ENCODE measurements at regions not wholly inside any gene's neighbourhood (a gene's known extent, or its start where the extent isn't known, plus 50 kb on each side); places are given as distances from the start of the nearest gene placed in this dataset.

GRCh38 chr2:145085612-145086011 lies 565.7 kb upstream of the ZEB2 start:
- FAIRE-seq, result no peak

DNA sequence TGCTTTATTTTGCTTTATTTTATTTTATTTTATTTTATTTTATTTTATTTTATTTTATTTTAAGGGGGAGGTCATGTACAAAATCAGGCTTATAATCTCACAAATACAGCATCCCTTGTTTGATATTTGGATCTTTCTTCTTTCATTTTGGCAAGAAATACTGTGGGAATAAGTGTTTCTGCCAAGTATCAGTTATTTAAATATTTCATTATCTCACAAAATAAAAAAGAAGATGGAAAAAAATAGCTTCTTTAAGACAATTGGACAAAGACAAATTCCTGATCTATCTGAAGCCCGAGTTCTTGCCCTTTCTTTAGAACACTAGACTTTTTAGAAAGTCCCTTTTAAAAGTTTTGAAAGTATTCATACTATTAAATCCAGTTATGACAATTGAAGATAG lies 560.5 kb upstream of the ZEB2 start:
- no peak for FAIRE-seq

DNA sequence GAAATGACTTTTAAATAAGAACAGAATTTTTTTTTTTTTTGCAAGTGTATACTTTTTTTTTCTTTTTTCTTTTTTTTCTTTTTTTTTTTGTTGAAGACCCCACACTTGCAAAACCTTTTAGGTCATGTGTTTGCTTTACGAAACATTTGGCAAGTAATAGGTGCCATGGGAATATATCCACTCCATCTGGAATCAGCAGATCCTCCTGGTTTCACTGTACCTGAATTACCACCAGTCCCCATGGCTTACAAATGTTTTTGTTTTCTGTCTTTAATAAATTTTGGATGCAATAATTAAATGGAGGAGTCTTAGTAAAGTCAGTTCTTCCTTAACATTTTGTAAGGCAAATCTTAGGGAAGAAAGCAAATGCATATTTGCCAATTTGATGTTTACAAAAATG lies 559.7 kb upstream of the ZEB2 start:
- no peak for FAIRE-seq

GRCh38 chr2:145078923-145079322 lies 559.0 kb upstream of the ZEB2 start:
- no peak for FAIRE-seq

DNA sequence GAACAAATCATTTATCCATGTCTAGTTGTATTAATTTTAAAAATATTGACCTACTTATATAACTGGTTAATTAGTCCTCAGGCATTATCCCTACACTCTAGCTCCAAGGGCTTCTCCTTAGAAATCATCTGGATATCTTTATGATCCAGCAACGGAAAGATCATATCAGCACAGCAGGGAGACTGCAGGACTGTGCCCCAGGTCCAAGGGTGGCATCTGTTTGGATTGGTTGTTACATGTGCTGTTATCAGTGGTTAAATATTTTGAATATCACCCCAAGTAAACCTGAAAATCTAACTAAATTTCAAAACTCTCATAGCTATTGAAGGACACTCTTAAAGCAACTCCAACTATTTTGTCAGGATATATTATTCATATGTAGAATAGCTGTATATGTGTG lies 556.2 kb upstream of the ZEB2 start:
- FAIRE-seq, result no peak

DNA sequence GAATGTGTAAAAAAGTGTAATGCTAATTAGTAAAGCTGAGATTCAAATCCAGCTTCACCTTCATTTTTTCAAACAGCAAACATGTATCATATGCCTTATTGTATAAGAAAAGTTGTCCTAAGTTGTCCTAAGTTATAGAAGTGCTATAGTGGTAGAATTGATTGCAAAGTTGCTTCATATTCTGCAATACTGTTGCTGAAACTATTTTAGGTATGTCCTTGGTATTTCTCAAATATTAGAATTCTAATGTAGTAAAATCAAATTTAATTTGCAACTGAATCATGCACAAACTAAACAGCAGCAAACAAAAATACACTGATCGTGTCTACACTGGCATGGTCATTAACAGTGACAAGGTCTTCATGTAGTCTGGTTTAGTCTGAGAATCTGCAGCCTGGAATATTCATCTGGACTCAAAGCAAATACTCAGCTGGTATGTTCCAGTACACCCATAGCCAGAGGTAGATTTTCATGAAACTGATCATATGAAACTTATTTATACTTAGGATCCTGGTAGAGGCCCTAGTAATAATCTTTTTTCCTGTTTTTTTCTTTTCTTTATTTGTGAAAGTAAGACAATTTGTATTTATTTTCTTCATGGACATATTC lies 555.6 kb upstream of the ZEB2 start:
- no peak for FAIRE-seq

DNA sequence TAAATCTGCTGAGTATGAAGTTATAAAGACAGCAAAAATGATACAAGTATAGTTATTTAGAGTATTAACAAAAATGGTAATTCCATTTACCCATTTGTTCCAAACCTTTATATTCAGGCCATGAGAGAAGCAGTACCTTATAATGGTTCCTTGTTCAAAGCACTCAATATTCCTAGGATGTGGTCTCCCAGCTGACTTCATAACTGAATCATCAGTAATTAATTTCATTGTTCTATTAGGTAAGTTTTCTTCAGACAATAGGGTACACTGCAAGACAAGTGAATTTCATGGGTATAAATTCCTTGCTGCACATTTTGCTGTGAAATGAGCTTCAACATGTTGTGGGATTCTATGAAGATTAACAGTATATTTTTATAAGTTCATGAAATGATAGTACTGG lies 550.8 kb upstream of the ZEB2 start:
- no peak for FAIRE-seq

GRCh38 chr2:145068509-145068908 lies 548.6 kb upstream of the ZEB2 start:
- FAIRE-seq, result no peak

DNA sequence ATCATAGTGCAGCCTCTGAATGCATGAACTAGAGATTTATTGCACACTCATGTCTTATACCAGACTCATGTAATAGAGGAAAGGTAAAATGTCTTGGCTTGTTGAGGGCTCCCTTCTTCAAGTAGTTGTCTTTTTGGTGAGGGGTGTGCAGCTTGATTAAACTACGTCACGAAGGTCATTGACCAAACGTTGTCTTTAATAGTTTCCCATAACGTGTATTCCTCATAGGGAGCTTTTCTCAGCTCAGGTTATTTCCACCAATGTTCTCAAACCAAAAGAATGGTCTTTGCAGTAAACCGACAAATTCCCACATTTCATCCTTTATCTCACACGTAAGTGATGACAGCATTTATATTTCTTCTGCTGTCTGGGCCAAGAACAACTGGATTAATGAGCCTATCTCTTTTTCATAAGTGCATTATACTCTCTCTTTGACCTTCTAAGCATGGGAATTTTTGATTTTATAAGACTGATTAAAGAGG lies 547.7 kb upstream of the ZEB2 start:
- FAIRE-seq, result no peak

DNA sequence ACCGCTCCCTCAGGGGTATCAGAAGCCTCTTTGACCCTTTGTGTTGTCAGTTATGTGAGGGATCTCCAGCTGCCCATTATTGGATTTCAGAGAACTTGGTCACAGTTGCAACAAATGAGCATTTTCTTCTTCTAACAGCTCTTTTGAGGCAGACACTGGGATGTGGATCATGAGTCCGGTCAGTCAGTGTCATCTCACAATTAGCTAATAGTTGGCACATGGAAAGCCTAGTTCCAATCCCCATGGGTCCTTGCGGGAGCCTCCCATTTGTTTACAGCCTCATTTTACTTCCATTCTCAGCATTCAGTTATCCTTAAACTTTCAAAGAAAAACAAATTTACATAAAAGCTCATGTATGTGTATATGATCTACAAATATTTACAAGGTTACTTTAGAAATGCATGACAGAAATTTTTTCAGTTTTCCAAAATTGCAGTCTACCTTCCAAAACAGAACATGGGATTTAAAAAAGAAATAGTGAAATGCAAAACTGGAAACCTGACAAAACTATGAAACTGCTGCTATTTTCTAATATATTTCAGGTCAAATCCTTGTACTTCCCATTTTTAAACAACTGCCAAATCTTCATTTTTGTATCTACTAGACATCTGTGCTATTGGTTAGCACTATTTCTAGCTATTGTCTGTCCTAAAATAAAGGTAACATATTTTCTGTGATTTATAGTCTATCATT lies 547.1 kb upstream of the ZEB2 start:
- no peak for FAIRE-seq

DNA sequence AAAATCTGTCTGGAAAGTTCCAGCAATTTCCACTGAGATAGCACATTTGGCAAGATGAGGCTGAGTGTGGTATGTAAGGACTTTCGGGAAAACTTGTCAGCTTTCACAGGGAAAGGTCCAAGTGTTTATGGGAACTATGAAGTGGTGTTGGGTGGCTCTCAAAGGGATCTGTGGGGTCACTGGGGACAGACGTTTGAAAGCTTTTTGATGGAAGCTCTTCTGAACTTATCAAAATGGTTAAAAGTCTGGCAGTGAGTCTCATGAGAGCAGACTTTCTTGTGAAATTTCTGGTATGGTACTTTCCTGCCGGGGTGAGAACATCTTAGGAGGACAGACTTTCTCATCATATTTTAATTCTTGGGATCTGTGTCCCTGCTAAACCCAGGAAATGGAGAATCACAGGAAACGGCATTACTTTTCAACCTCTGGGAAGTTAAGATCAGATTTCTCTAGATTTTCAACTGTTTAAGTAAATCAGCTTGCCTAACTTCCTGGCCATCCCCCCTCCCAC lies 546.3 kb upstream of the ZEB2 start:
- no peak for FAIRE-seq

- no peak for FAIRE-seq
Measured at GRCh38 chr2:145065342-145065741, 545.4 kb upstream of the ZEB2 start.

DNA sequence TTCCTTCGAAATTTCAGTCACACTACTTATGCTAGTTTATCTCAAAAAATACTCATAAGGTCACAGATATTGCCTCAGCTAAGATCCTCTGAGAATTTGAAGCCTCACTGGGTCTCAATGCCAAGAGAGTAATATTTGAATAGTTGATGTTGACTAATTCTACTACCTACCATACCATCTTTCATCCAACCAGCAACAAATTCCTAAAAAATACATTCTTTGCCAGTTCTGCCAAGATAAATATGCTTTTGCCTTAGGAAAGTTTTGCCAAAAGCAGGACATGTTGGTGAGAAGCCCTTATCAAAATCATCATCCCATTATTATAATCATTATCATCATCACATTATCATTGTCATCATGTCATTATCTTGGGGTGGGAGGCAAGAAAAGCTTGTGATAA lies 544.6 kb upstream of the ZEB2 start:
- no peak for FAIRE-seq

DNA sequence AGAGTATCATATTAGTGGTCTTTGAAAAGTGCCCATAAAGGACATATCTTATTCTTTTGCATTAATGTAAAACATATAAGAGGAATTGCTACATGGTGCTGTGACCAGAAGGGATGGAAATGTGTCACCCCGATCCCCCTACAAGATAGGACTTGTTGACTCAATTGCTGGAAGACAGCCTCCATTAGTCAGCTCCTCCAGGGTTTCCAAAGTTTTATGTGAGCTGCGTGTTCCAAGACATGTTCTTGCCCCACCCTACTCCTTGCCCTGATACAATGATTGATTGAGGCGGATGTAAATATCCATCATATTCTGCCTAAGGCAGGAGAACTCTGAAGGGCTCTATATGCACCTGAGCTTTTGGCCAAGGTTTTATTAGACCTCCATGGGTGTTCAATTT lies 541.0 kb upstream of the ZEB2 start:
- FAIRE-seq, result no peak

DNA sequence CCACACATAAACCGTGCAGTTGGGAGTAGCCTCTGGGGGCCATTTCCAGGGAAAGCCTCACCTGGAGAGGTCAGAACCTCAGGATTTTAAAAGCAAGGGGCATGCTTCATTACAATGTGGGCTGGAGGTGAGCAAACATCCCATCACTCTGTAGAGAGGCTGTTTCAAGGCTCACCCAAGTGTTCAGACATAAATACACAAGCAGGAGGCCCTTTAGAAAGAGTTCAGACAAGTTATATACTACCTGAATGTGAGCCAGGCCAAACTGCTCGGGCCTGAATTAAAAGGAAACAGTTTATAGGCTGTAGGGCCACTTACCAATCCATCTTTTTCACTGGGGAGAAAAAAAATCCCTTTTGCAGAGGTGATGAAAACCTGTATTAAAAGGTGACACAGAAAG lies 540.0 kb upstream of the ZEB2 start:
- no peak for FAIRE-seq

DNA sequence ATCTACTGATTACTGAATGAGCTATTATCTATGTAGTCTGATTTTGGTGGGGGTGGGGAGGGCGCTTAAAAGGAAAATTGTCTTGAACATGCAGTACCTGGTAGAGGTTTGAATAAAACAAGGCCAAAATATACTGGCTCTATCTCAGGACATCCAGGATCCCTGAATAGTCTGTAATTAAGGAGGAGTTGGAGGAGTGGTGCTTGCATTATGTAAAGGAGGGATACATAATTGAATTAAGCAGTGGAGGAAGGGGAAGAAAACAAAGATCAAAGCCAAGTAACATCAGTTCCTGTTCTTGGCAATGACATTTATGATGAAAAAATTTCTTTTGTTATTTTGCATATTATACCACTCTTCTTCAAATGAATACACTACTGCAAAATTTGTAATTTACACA lies 539.4 kb upstream of the ZEB2 start:
- no peak for FAIRE-seq

DNA sequence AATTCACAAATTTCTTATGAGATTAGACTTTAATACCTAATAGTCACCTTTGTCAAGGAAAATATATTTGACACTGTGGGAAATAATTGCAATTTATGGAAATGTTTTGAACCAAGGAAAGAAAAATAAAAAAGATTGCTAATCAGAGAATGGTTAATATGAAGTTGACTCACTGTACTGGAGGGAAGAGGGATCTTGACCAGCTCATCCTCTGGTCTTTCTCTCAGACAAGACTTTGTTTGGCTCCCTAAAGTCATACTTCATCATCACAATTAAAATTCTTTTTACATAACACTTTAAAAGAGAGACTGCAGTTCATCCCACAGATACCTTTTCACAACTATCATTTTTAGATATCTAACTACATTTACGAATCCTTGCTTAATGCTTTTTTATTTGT lies 538.5 kb upstream of the ZEB2 start:
- FAIRE-seq, result no peak

GRCh38 chr2:145055651-145056050 lies 535.7 kb upstream of the ZEB2 start:
- no peak for FAIRE-seq

DNA sequence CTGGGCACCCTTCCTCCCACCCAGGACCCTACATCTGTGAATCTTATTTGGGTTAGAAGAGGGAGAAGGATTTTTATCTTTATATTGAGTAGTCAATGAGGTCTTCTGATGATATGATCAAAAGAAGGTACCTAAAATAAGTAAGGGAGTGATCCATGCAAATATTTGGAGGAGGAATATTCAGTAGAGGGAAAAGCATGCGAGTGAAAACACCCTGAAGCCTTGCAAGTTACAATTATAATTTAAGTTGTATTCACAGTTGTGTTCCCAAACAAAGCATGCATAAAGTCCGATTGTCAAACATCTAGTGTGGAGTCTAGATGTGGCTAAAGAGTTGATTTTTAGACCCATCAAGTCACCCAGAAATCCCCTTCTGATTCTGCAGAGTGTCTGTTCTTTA lies 530.2 kb upstream of the ZEB2 start:
- no peak for FAIRE-seq

- FAIRE-seq, result no peak
Measured at GRCh38 chr2:145049475-145049874, 529.6 kb upstream of the ZEB2 start.

- FAIRE-seq, result no peak
Measured at GRCh38 chr2:145047554-145047953, 527.6 kb upstream of the ZEB2 start.

DNA sequence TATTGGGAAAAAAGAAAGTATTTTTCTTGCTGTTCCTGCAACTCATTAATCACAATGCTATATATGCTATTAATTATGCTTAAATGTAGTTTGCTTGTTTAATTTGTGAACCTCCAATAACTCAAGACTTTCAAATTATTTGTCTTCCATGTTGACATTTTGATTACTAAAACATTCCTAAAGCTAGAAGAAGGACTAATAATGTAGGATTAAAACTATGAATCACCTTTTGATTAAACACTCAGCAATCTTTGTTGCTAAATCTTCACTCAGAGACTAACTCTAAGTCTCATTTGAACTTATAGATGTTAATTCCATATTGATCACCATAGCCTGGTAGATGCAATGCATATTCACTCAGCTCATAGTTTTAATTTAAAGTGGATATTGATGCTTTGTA lies 524.6 kb upstream of the ZEB2 start:
- no peak for FAIRE-seq

- no peak for FAIRE-seq
Measured at GRCh38 chr2:145043399-145043834, 523.5 kb upstream of the ZEB2 start.

GRCh38 chr2:145041706-145042105 lies 521.8 kb upstream of the ZEB2 start:
- no peak for FAIRE-seq

DNA sequence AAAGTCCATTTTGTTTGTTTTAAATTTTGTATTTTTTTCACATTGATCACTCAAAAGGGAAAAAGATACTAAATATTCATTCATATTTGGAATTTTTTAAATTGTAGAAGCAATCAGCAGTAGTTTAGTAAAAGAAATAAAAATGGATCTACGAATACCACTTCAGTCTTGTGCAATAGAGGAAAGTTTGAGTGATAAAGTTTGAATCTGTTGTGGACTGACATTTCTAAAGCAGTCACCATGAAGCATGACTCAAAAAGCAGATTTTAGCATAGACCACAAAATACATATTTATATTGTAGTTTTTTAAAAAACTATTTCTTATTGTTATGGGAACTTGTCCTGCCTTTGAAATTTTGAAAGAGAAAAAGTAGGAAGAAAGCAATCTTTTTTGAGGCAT lies 520.5 kb upstream of the ZEB2 start:
- no peak for FAIRE-seq

All from islet of Langerhans (tissue), 1 donor.